H1 (cell line): ENCODE measurements at regions not wholly inside any gene's neighbourhood (a gene's known extent, or its start where the extent isn't known, plus 50 kb on each side); places are given as distances from the start of the nearest gene placed in this dataset.

Experiments
- CTCF ChIA-PET: fragments of 300-600 bp; sonication (Branson Sonifier 250); formaldehyde crosslinking; loops from one replicate; lab custom pipeline; 2021; ENCODE audit not compliant: partially characterized antibody; lab: Charles Lee
- POLR2A ChIA-PET: fragments of 300-600 bp; sonication (Branson Sonifier 250); formaldehyde crosslinking; loops from one replicate; lab custom pipeline; 2021; ENCODE audit warnings: inconsistent platforms; ENCODE audit not compliant: partially characterized antibody; lab: Charles Lee
- DNase-seq, 2 experiments: peaks; one replicate each; pipeline versions ENCODE4 v3.0.0 to v3.0.0-alpha.2; 2010 to 2022; ENCODE audit warnings: low spot score in 2 of 2, low read depth in 1 of 2, mixed read lengths in 1 of 2
- FAIRE-seq: peaks from 2 replicates; lab custom pipeline; 2011; peaks lifted over from hg19 to GRCh38; lab: Jason Lieb, UNC
- H2AFZ ChIP-seq: 2 replicates; pipeline ENCODE4 v1.8.1; 2012; ENCODE audit warnings: low read length, inconsistent platforms
- H2AK5ac ChIP-seq: 2 replicates; pipeline ENCODE4 v1.6.1; 2013; ENCODE audit warnings: low read depth, low read length
- H2BK120ac ChIP-seq: replicated peaks from 2 replicates; pipeline ENCODE3; 2013; ENCODE audit warnings: low read depth, low read length, inconsistent platforms
- H2BK12ac ChIP-seq: 2 replicates; pipeline ENCODE4 v1.6.1; 2013; ENCODE audit warnings: low read depth, low read length
- H2BK15ac ChIP-seq: 2 replicates; pipeline ENCODE4 v1.6.1; 2013; ENCODE audit warnings: low read length
- H2BK20ac ChIP-seq: 2 replicates; pipeline ENCODE4 v1.6.1; 2013; ENCODE audit warnings: low read length
- H2BK5ac ChIP-seq: 2 replicates; pipeline ENCODE4 v1.6.1; 2013; ENCODE audit warnings: low read depth, low read length
- H3K14ac ChIP-seq: 2 replicates; pipeline ENCODE4 v1.6.1; 2013; ENCODE audit warnings: inconsistent platforms; ENCODE audit not compliant: insufficient read length
- H3K18ac ChIP-seq: 2 replicates; pipeline ENCODE4 v1.6.1; 2013; ENCODE audit warnings: low read length; ENCODE audit errors: extremely low read depth
- H3K23ac ChIP-seq: 2 replicates; pipeline ENCODE4 v1.6.1; 2013; ENCODE audit warnings: inconsistent platforms; ENCODE audit not compliant: insufficient read length
- H3K23me2 ChIP-seq: 2 replicates; pipeline ENCODE4 v1.6.1; 2013; ENCODE audit warnings: low read depth, low read length
- H3K27ac ChIP-seq: 2 replicates; pipeline ENCODE4 v1.6.1; 2011; ENCODE audit warnings: low read depth, low read length, inconsistent platforms
- H3K27me3 ChIP-seq, 4 experiments: replicated peaks in 1 of 4; 1 replicate in 1 of 4; 2 replicates in 3 of 4; pipeline versions ENCODE4 v1.6.1 to v1.8.1; 2011 to 2013; ENCODE audit warnings: low read length in 3 of 4, mild to moderate bottlenecking in 3 of 4, inconsistent platforms in 2 of 4, mixed read lengths in 2 of 4, moderate library complexity in 1 of 4; ENCODE audit not compliant: control insufficient read depth in 3 of 4, insufficient read depth in 3 of 4; ENCODE audit errors: extremely low read depth in 1 of 4
- H3K36me3 ChIP-seq, 4 experiments: 2 replicates each; pipeline versions ENCODE4 v1.6.1 to v1.8.1; 2011 to 2013; ENCODE audit warnings: mild to moderate bottlenecking in 4 of 4, low read length in 3 of 4, moderate library complexity in 2 of 4, control low read depth in 1 of 4, inconsistent platforms in 1 of 4; ENCODE audit not compliant: insufficient read depth in 4 of 4, control insufficient read depth in 2 of 4
- H3K4ac ChIP-seq: replicated peaks from 2 replicates; pipeline ENCODE3; 2013; ENCODE audit warnings: low read length, low read depth, mixed read lengths, inconsistent platforms; ENCODE audit not compliant: insufficient read length
- H3K4me1 ChIP-seq, 4 experiments: replicated peaks in 1 of 4; 1 replicate in 1 of 4; 2 replicates in 3 of 4; pipeline versions ENCODE4 v1.6.1 to v1.8.1; 2011 to 2013; ENCODE audit warnings: low read length in 3 of 4, inconsistent platforms in 2 of 4, mixed read lengths in 1 of 4; ENCODE audit not compliant: insufficient read depth in 4 of 4, control insufficient read depth in 3 of 4
- H3K4me2 ChIP-seq, 2 experiments: 2 replicates each; pipeline versions ENCODE4 v1.6.1 to v1.8.1; 2011 to 2013; ENCODE audit warnings: low read depth in 2 of 2, low read length in 2 of 2, control low read depth in 1 of 2, inconsistent platforms in 1 of 2, mild to moderate bottlenecking in 1 of 2; ENCODE audit not compliant: insufficient read depth in 1 of 2
- H3K4me3 ChIP-seq, 4 experiments: fragments of 200-600, 300-600 bp in 1 of 4; sonication (generic), shearing (Covaris generic), sonication (Bioruptor Twin) in 1 of 4; 2 replicates each; pipeline versions ENCODE4 v1.5.1 to v1.8.1; 2011 to 2016; ENCODE audit warnings: low read length in 4 of 4, low read depth in 3 of 4, control low read depth in 2 of 4, inconsistent platforms in 2 of 4, mild to moderate bottlenecking in 2 of 4, mixed read lengths in 1 of 4, moderate library complexity in 1 of 4; ENCODE audit not compliant: insufficient read depth in 2 of 4; ENCODE audit errors: extremely low read depth in 1 of 4
- H3K56ac ChIP-seq: replicated peaks from 2 replicates; pipeline ENCODE3; 2013; ENCODE audit warnings: low read depth, mild to moderate bottlenecking, mixed read lengths, low read length, inconsistent platforms; ENCODE audit not compliant: insufficient read length
- H3K79me1 ChIP-seq: 2 replicates; pipeline ENCODE4 v1.6.1; 2013; ENCODE audit warnings: low read depth, low read length, control low read depth
- H3K79me2 ChIP-seq, 2 experiments: 2 replicates each; pipeline versions ENCODE4 v1.6.1 to v1.8.1; 2012 to 2013; ENCODE audit warnings: low read length in 2 of 2, mild to moderate bottlenecking in 2 of 2, inconsistent platforms in 1 of 2; ENCODE audit not compliant: insufficient read depth in 2 of 2, control insufficient read depth in 1 of 2
- H3K9ac ChIP-seq, 4 experiments: replicated peaks in 1 of 4; 1 replicate in 1 of 4; 2 replicates in 3 of 4; pipeline versions ENCODE4 v1.6.1 to v1.8.1; 2011 to 2013; ENCODE audit warnings: low read depth in 3 of 4, low read length in 3 of 4, control low read depth in 2 of 4, mild to moderate bottlenecking in 2 of 4, moderate library complexity in 2 of 4, inconsistent platforms in 1 of 4; ENCODE audit errors: extremely low read depth in 1 of 4
- H3K9me3 ChIP-seq, 2 experiments: 2 replicates each; pipeline versions ENCODE4 v1.6.1 to v1.8.1; 2012 to 2013; ENCODE audit warnings: mild to moderate bottlenecking in 2 of 2, moderate library complexity in 2 of 2, control low read depth in 1 of 2, inconsistent platforms in 1 of 2, low read depth in 1 of 2, low read length in 1 of 2, mixed read lengths in 1 of 2; ENCODE audit not compliant: insufficient read depth in 2 of 2
- H4K20me1 ChIP-seq, 2 experiments: replicated peaks in 1 of 2; 2 replicates each; pipeline versions ENCODE3 to v1.8.1; 2011 to 2013; ENCODE audit warnings: inconsistent platforms in 2 of 2, low read length in 2 of 2, mild to moderate bottlenecking in 1 of 2; ENCODE audit not compliant: insufficient read depth in 2 of 2, control insufficient read depth in 1 of 2
- H4K5ac ChIP-seq: 2 replicates; pipeline ENCODE4 v1.6.1; 2013; ENCODE audit warnings: low read length, low read depth, mixed read lengths, inconsistent platforms; ENCODE audit not compliant: insufficient read length
- H4K8ac ChIP-seq: 2 replicates; pipeline ENCODE4 v1.8.0; 2013; ENCODE audit warnings: mild to moderate bottlenecking, moderate library complexity, low read length, inconsistent platforms; ENCODE audit not compliant: insufficient read depth; ENCODE audit errors: extremely low read depth
- H4K91ac ChIP-seq: replicated peaks from 2 replicates; pipeline ENCODE3; 2013; ENCODE audit warnings: low read length, mixed read lengths, inconsistent platforms; ENCODE audit not compliant: insufficient read length
- ATF3 ChIP-seq: IDR thresholded peaks from 2 replicates; pipeline ENCODE4 v1.6.1; 2011; ENCODE audit warnings: low read depth, mild to moderate bottlenecking, low read length; ENCODE audit not compliant: insufficient read depth
- BCL11A ChIP-seq, 2 experiments: IDR thresholded peaks; one replicate each; pipeline ENCODE4 v1.6.1; 2011; ENCODE audit warnings: low read depth in 2 of 2, low read length in 2 of 2, mild to moderate bottlenecking in 2 of 2
- CBX8 ChIP-seq: fragments of 300-800, 300-1000 bp; sonication (generic); IDR thresholded peaks from 2 replicates; pipeline ENCODE4 v1.7.1; 2016; ENCODE audit warnings: low read depth, low read length, borderline replicate concordance
- CREB1 ChIP-seq: IDR thresholded peaks from 2 replicates; pipeline ENCODE4 v1.6.1; 2012; ENCODE audit warnings: inconsistent platforms
- HDAC6 ChIP-seq: IDR thresholded peaks from one replicate; pipeline ENCODE4 v1.7.1; 2012; ENCODE audit warnings: low read depth, mild to moderate bottlenecking, inconsistent platforms, low read length, moderate library complexity
- JUND ChIP-seq: IDR thresholded peaks from 2 replicates; pipeline ENCODE4 v1.6.1; 2011; ENCODE audit warnings: mild to moderate bottlenecking, improper control_type of control experiment, low read length
- KDM1A ChIP-seq: fragments of 200-600, 300-600 bp; sonication (generic); IDR thresholded peaks from 2 replicates; pipeline ENCODE4 v1.7.1; 2016; ENCODE audit warnings: mild to moderate bottlenecking, low read length, borderline replicate concordance
- KDM5A ChIP-seq: fragments of 200-600 bp; IDR thresholded peaks from 2 replicates; pipeline ENCODE4 v1.7.1; 2012; ENCODE audit warnings: mild to moderate bottlenecking, low read length, inconsistent platforms, mixed read lengths
- MAFK ChIP-seq: IDR thresholded peaks from 2 replicates; pipeline ENCODE4 v1.6.1; 2012; ENCODE audit warnings: low read depth, mild to moderate bottlenecking, improper control_type of control experiment, low read length
- RBBP5 ChIP-seq: IDR thresholded peaks from 2 replicates; pipeline ENCODE4 v1.7.1; 2012; ENCODE audit warnings: low read depth, mild to moderate bottlenecking, inconsistent platforms, low read length, moderate library complexity, borderline replicate concordance
- RNF2 ChIP-seq: fragments of 200-900, 300-1000 bp; sonication (generic); IDR thresholded peaks from 2 replicates; pipeline ENCODE4 v1.7.1; 2016; ENCODE audit warnings: borderline replicate concordance, low read depth, mild to moderate bottlenecking, antibody characterized with exemption, low read length; ENCODE audit not compliant: poor library complexity, severe bottlenecking; ENCODE audit errors: missing control alignments
- SAP30 ChIP-seq: fragments of 300-600 bp; sonication (generic); IDR thresholded peaks from 2 replicates; pipeline ENCODE4 v1.7.1; 2012; ENCODE audit warnings: low read length, moderate library complexity, mild to moderate bottlenecking, inconsistent platforms; ENCODE audit not compliant: insufficient read depth, insufficient replicate concordance
- SIRT6 ChIP-seq: IDR thresholded peaks from one replicate; pipeline ENCODE4 v1.7.1; 2012; ENCODE audit warnings: low read length, inconsistent platforms
- YY1 ChIP-seq: IDR thresholded peaks from 2 replicates; pipeline ENCODE4 v1.6.1; 2011; ENCODE audit warnings: low read depth, mild to moderate bottlenecking, low read length
- WGBS, 2 experiments: shearing (Covaris generic) in 1 of 2; methylation state at CpG; one replicate each; pipeline versions ENCODE4 v1.1.6 to v1.1.7; 2013 to 2015; ENCODE audit warnings: low lambda C conversion rate in 2 of 2, mixed read lengths in 2 of 2, inconsistent platforms in 1 of 2, low coverage in 1 of 2, missing lambda C conversion rate in 1 of 2; ENCODE audit not compliant: insufficient replicate concordance in 2 of 2, insufficient coverage in 1 of 2, insufficient read length in 1 of 2; ENCODE audit errors: extremely low coverage in 1 of 2, missing lambda C conversion rate in 1 of 2; 5-methylcytosine and 5-hydroxymethylcytosine counted together

- no peaks in the 10 kb centered on the region for H3K27me3 ChIP-seq
- no peak overlapping the region for H4K8ac ChIP-seq
- no peak overlapping the region for H3K4me2 ChIP-seq
- no peak overlapping the region for H2BK20ac ChIP-seq
- FAIRE-seq, result no peak
- no peak overlapping the region for H3K27ac ChIP-seq
- H2AK5ac ChIP-seq, result no peak overlapping the region
- H2BK120ac ChIP-seq, result no peak overlapping the region
- H3K9me3 ChIP-seq, result no peaks in the 10 kb centered on the region
- no peak overlapping the region for H3K14ac ChIP-seq
- no peaks in the 10 kb centered on the region for H3K79me1 ChIP-seq
- no peaks in the 10 kb centered on the region for H3K23me2 ChIP-seq
- 88% methylated on average over 3 of the region's 3 CpGs; no CpG with 5 or more reads in 1 of the 2 experiments for WGBS, 2 experiments
- ChIA-PET POLR2A (no interaction called here), CTCF (interaction anchor here (0.7 to 1.3 kb wide), 3 partner anchors 12 to 130 kb away, joined by 3 to 4 read pairs (median 4); no protein-coding TSS in a partner anchor)
- H2AFZ ChIP-seq, result no peak overlapping the region
- H4K5ac ChIP-seq, result no peak overlapping the region
- DNase-seq, result no peak
- H3K18ac ChIP-seq, result no peak overlapping the region
- no peak overlapping the region for H3K4me3 ChIP-seq
- H3K4me1 ChIP-seq, result peaks cover 0 to 3% (median 0%) of the 10 kb centered on the region in 4 experiments; a peak in 5 of 7 replicates
- no peaks in the 10 kb centered on the region for H4K20me1 ChIP-seq
- H3K36me3 ChIP-seq, result no peaks in the 10 kb centered on the region
- no peak overlapping the region for H3K23ac ChIP-seq
- no peaks in the 10 kb centered on the region for H3K79me2 ChIP-seq
- H2BK5ac ChIP-seq, result no peak overlapping the region
- H2BK12ac ChIP-seq, result no peak overlapping the region
- H3K4ac ChIP-seq, result no peak overlapping the region
- H3K9ac ChIP-seq, result no peak overlapping the region
- H4K91ac ChIP-seq, result no peak overlapping the region
- no peak overlapping the region for H2BK15ac ChIP-seq
- H3K56ac ChIP-seq, result no peak overlapping the region
- TF ChIP-seq BCL11A (IDR thresholded peaks at IDR 0.05; ENCODE audit: low read depth in 2 of 2, low read length in 2 of 2), result no peak
- TF ChIP-seq MAFK, result no peak
- TF ChIP-seq ATF3, result no peak
- no peak for TF ChIP-seq YY1
- no peak for TF ChIP-seq SAP30
- no peak for TF ChIP-seq KDM5A
- TF ChIP-seq KDM1A, result no peak
- no peak for TF ChIP-seq SIRT6
- TF ChIP-seq HDAC6, result no peak
- no peak for TF ChIP-seq CBX8
- no peak for TF ChIP-seq CREB1
- no peak for TF ChIP-seq JUND
- no peak for TF ChIP-seq RBBP5
- no peak for TF ChIP-seq RNF2
These were observed 1704.1 kb upstream of the FLRT2 start for GRCh38 chr14:83825843-83826242.
